Right ventricle myocardium superior (tissue), 1 donor: ENCODE measurements at regions not wholly inside any gene's neighbourhood (a gene's known extent, or its start where the extent isn't known, plus 50 kb on each side); places are given as distances from the start of the nearest gene placed in this dataset.

Experiments
- ATAC-seq: fragments of 200-7000 bp; cut with Tn5 transposase; one replicate; pipeline ENCODE4 v1.9.1; 2020; ENCODE audit warnings: mild to moderate bottlenecking; ENCODE audit not compliant: poor library complexity
- DNase-seq: peaks from one replicate; pipeline ENCODE4 v3.0.0-alpha.2; 2020
- intact Hi-C: fragments of 100-400 bp; cut with DNase I; formaldehyde crosslinking; loops from one replicate; pipeline ENCODE4 v1.11.2; 2022
- donor health status: DM: no; HTN: yes; CAD: no; lungs with severe emphysema.

DNA sequence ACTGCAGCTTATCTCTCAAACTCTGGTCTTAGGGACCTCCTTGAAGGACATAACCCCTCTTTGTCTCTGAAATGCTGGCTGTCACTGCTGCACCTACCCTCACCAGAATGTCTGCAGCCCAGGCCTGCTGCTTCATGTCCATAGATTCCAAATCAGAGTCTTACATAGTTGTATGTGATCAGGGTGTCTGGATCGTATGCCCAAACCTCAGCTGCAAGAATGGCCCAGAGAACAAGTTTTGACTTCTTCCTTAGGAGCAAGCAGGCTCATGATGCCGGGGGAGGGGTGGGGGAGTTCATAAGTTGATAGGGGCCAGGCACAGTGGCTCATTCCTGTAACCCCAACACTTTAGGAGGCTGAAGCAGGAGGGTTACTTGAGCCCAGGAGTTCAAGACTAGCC, 55.8 kb upstream of the RMDN2 start:
- intact Hi-C loops = no loop called here
- ATAC-seq (no peak), DNase-seq (no peak)

DNA sequence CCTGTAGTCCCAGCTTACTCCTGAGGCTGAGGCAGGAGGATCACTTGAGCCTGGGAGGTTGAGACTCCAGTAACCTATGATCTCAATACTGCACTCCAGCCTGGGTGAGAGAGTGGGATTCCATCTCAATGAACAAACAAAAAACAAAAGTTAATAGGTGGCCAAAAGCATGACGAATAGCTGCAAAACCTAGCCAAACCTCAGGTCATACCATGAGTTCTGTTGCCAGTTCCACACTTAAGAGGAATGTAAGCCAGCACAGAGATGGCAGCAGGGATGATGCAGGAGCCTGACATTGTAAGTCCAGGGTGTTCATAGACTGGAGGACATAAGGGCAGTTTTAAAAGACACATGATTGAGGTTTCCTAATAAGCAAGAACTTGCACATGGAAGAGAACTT, 55.3 kb upstream of the RMDN2 start:
- intact Hi-C loops = no loop called here

DNA sequence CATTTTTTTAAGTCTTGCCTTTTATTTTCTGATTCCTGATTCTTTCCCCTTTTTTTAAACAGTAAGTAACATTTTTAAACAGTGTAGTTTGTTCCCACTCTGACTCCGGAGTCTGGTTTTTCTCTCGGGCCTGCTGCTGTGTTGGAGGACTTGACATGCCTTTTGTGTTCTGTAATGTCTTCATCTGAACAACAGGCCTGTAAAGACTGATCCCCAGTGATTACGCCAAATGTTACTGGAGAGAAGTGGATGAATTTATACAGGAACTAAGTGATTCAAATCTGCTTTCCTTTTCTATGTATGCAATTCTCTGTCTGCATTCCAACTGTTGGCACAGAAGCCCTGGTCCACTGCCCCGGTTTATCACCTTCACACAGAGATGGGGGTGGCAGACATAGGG, 54.3 kb upstream of the RMDN2 start:
- intact Hi-C loops = no loop called here
- no peak for ATAC-seq
- no peak for DNase-seq

More for the DNA sequence above, 55.3 kb upstream of the RMDN2 start:
- DNase-seq (no peak), ATAC-seq (no peak)

DNA sequence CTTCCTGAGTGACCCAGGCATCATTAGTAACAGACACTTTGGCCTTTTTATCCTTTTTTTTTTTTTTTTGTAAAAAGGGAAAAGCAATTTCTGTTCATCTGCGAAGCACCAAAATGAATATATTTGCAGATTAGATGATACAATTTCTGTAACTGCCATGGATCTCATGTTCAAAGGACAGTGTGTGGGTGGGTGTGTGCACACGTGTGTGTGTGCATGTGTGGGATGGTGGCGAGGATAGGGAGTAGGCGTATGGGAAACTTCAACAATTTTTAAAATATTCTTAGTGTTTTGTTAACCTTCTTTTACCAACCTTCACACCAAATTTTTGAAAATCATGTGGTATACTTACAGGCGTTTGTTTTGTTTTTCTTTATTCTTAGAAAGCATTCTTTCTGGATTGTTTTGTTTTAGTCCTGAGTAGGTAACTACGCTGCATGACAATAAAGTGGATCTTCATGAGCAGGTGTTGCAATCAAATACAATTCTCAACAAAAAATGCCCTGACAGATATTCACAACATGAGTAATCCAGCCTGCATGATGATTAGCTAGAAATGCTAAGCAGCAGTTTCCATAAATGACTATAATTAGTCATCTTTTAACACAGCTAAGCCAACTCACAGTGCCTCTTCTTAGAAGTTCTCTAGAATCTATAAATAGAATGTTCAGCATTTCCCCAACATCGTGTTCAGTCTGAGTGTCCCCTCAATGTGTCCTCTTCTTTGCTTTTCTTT, 53.5 kb upstream of the RMDN2 start:
- DNase-seq = no peak
- intact Hi-C loops = no loop called here
- ATAC-seq = no peak

DNA sequence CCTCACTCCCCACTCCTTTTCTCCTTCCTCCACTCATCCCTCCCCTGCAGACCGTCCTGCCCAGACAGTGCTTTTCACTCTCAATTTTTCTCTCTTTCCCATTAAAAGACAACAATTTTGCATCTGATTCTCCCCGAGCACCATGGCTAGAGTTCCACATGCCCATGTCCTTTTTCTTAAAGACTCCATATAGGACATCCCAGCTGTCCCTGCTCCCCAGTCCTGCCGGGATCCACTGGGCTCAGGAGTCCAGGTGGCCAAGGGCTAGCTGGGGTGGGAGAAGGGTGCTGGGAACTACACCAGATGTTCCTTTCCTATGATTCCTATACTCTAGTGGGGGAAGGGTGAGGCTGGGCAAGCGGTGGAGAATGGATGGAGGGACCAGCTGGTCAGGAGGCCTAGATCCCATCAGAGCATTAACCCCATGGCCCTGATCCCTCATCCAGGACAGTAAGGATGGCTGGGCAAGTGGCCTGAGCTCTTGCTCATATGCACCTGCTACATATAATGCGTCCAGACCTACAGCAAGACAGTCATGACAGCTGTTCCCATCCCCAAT, 52.8 kb upstream of the RMDN2 start:
- intact Hi-C loops = no loop called here
- ATAC-seq = no peak
- no peak for DNase-seq

DNA sequence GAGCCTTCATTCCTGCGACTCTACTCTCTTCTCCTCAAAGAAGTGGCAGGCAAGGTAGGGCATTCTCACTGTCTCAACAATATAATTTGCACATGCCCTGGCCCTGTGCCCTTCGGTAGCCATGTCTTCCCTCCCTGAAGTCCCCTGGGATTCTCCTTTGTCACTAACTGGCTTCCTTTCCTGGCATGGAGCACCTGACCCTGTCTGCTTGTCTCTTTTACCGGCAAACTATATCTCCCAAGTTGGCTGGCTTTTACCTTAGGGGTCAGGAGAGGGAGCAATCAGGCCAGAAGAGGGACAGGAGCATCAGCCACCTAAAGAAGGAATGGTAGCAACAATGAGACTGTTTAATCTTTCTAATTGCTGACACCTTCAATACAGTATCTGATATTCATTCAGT, 51.9 kb upstream of the RMDN2 start:
- intact Hi-C loops = no loop called here
- DNase-seq (no peak), ATAC-seq (peak; percentile 2)

DNA sequence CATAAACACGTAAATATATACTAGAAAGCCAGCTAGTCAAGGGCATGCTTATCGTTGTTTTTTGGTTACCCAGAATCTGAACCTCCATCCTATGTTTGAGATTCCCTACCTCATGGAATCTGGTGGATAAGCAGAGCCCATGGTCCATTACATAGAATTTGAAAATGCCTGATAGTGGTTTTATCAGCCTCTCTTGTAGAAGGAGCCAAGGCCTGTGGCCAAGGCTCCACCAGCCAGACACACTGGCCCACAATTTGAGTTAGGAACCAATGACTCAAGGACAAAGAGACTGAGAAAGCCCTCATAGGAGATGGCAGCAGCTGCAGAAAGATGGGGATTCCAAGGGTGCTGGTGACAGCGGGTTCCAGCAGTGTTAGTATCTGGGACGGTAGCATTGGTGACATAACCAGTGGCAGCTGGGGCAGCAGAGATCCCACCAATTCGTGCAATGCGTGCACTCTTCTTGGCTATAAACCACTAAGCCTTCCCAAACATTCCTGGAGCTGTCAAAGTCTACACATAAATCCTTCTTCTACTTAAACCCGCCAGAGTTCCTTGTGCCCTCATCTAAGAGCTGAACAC, 51.2 kb upstream of the RMDN2 start:
- ATAC-seq = peak; percentile 37
- intact Hi-C loops = no loop called here
- no peak for DNase-seq

DNA sequence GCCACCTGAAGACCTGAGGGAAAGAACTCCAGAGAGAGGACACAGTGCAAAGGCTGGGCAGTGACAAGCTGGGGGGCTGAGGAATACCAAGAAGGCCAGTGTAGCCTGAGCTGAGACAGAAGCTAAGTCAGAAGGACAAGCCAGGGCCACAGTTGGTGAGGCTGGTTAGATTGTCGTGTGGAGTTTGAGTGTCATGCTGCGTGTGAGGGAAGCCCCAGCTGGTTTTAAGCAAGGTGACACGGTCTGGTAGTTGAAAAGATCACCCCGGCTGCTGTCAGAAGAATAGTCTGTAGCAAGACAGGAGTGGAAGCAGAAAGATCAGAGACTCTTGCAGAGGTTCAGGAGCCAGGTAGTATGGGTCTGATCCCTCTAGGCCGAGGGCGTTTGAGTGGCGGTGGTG, 50.6 kb upstream of the RMDN2 start:
- no peak for ATAC-seq
- intact Hi-C loops = no loop called here

More for the DNA sequence above, 50.6 kb upstream of the RMDN2 start:
- DNase-seq = no peak
